CD14-positive monocyte (primary cell): ENCODE measurements at regions not wholly inside any gene's neighbourhood (a gene's known extent, or its start where the extent isn't known, plus 50 kb on each side); places are given as distances from the start of the nearest gene placed in this dataset.

Source experiments
- DNase-seq, 3 donors: peaks; one replicate each; pipeline ENCODE4 v3.0.0-alpha.2; 2011 to 2022
- H2AFZ ChIP-seq: 2 replicates; pipeline ENCODE4 v1.6.0; 2012; ENCODE audit warnings: mild to moderate bottlenecking, low read depth, low read length, inconsistent platforms; ENCODE audit not compliant: insufficient read depth, poor library complexity, severe bottlenecking
- H3K27ac ChIP-seq, 2 donors: 1 replicate in 1 of 2; 2 replicates in 1 of 2; pipeline ENCODE4 v1.5.1; 2012 to 2013; ENCODE audit warnings: low read length in 2 of 2, control low read depth in 1 of 2, inconsistent platforms in 1 of 2, low read depth in 1 of 2, mild to moderate bottlenecking in 1 of 2
- H3K27me3 ChIP-seq, 2 donors: one replicate each; pipeline versions ENCODE4 v1.6.0 to v1.6.1; 2011 to 2013; ENCODE audit warnings: low read length in 2 of 2; ENCODE audit not compliant: control insufficient read depth in 2 of 2, insufficient read depth in 2 of 2
- H3K36me3 ChIP-seq, 2 donors: replicated peaks in 1 of 2; 1 replicate in 1 of 2; 2 replicates in 1 of 2; pipeline versions ENCODE4 v1.5.1 to v1.6.1; 2012 to 2013; ENCODE audit warnings: low read length in 2 of 2, control low read depth in 1 of 2, inconsistent platforms in 1 of 2, mild to moderate bottlenecking in 1 of 2; ENCODE audit not compliant: insufficient read depth in 2 of 2, control insufficient read depth in 1 of 2
- H3K4me1 ChIP-seq, 2 donors: 1 replicate in 1 of 2; 2 replicates in 1 of 2; pipeline versions ENCODE4 v1.5.1 to v1.6.1; 2012 to 2013; ENCODE audit warnings: low read length in 2 of 2, control low read depth in 1 of 2, inconsistent platforms in 1 of 2, mild to moderate bottlenecking in 1 of 2, moderate library complexity in 1 of 2; ENCODE audit not compliant: insufficient read depth in 2 of 2, control insufficient read depth in 1 of 2
- H3K4me2 ChIP-seq: replicated peaks from 2 replicates; pipeline ENCODE3; 2012; ENCODE audit warnings: low read length, moderate library complexity, mild to moderate bottlenecking; ENCODE audit not compliant: poor library complexity, severe bottlenecking; ENCODE audit errors: extremely low read depth
- H3K4me3 ChIP-seq, 3 experiments: fragments of 200-600 bp in 1 of 3; sonication (generic) in 1 of 3; replicated peaks in 1 of 3; 1 replicate in 2 of 3; 2 replicates in 1 of 3; pipeline ENCODE4 v1.5.1; 2011 to 2013; ENCODE audit warnings: low read length in 3 of 3, mild to moderate bottlenecking in 3 of 3, control low read depth in 2 of 3, low read depth in 2 of 3, inconsistent platforms in 1 of 3, moderate library complexity in 1 of 3
- H3K79me2 ChIP-seq: 2 replicates; pipeline ENCODE4 v1.6.0; 2012; ENCODE audit warnings: mild to moderate bottlenecking, control low read depth, inconsistent platforms, low read length, moderate library complexity; ENCODE audit not compliant: insufficient read depth
- H3K9ac ChIP-seq: 2 replicates; pipeline ENCODE4 v1.6.0; 2017; ENCODE audit warnings: low read length, mild to moderate bottlenecking; ENCODE audit not compliant: insufficient read depth, poor library complexity, severe bottlenecking
- H3K9me3 ChIP-seq, 2 donors: replicated peaks in 1 of 2; 1 replicate in 1 of 2; 2 replicates in 1 of 2; pipeline versions ENCODE4 v1.5.1 to v1.6.1; 2012 to 2013; ENCODE audit warnings: low read length in 2 of 2, control low read depth in 1 of 2; ENCODE audit not compliant: control insufficient read depth in 1 of 2, insufficient read depth in 1 of 2
- H4K20me1 ChIP-seq: 2 replicates; pipeline ENCODE4 v1.6.0; 2012; ENCODE audit warnings: mild to moderate bottlenecking, low read length, control low read depth, moderate library complexity; ENCODE audit not compliant: insufficient read depth
- H3K27ac Mint-ChIP-seq, 7 donors: one replicate each; pipeline ENCODE4 v1.8.0; 2020; ENCODE audit warnings: mild to moderate bottlenecking in 7 of 7, mixed read lengths in 7 of 7, moderate library complexity in 6 of 7, inconsistent platforms in 2 of 7
- H3K27me3 Mint-ChIP-seq, 3 donors: one replicate each; pipeline ENCODE4 v1.8.0; 2021 to 2022; ENCODE audit warnings: low read depth in 3 of 3, mild to moderate bottlenecking in 3 of 3, mixed read lengths in 3 of 3, moderate library complexity in 3 of 3, inconsistent platforms in 1 of 3
- H3K36me3 Mint-ChIP-seq, 2 donors: one replicate each; pipeline ENCODE4 v1.8.0; 2020; ENCODE audit warnings: mixed read lengths in 2 of 2, inconsistent platforms in 1 of 2, mild to moderate bottlenecking in 1 of 2
- H3K4me1 Mint-ChIP-seq: one replicate; pipeline ENCODE4 v1.8.0; 2020; ENCODE audit warnings: mild to moderate bottlenecking, mixed read lengths
- H3K4me3 Mint-ChIP-seq, 2 donors: one replicate each; pipeline ENCODE4 v1.8.0; 2020; ENCODE audit warnings: mild to moderate bottlenecking in 2 of 2, mixed read lengths in 2 of 2, moderate library complexity in 1 of 2
- H3K9me3 Mint-ChIP-seq, 7 donors: one replicate each; pipeline ENCODE4 v1.8.0; 2020 to 2022; ENCODE audit warnings: mixed read lengths in 7 of 7, mild to moderate bottlenecking in 6 of 7, moderate library complexity in 6 of 7, inconsistent platforms in 2 of 7
- CTCF ChIP-seq: fragments of 200-600 bp; IDR thresholded peaks from one replicate; pipeline ENCODE4 v1.8.0; 2022; ENCODE audit warnings: antibody characterized with exemption, mild to moderate bottlenecking
- WGBS: methylation state at CpG from one replicate; pipeline ENCODE4 v1.1.5; 2013; ENCODE audit warnings: missing lambda C conversion rate; ENCODE audit not compliant: insufficient coverage; 5-methylcytosine and 5-hydroxymethylcytosine counted together
- intact Hi-C, 2 donors: fragments of 100-400 bp; cut with micrococcal nuclease; formaldehyde crosslinking; loops; one replicate each; pipeline versions ENCODE4 v1.15.0 to v1.15.1; 2023

GRCh38 chr5:91283899-91284298, 99.2 kb downstream of the ARRDC3 start:
- intact Hi-C loops: loop anchor here (5.0 to 10.0 kb wide), 4 partner anchors 52 to 102 kb away; partner anchors contain the start of gene ARRDC3 (in 2 of the 2)
- peaks cover 38% of the 10 kb centered on the region for H3K4me1 Mint-ChIP-seq
- H3K9me3 Mint-ChIP-seq: peaks cover 0 to 12% (median 6%) of the 10 kb centered on the region in 7 donors

DNA sequence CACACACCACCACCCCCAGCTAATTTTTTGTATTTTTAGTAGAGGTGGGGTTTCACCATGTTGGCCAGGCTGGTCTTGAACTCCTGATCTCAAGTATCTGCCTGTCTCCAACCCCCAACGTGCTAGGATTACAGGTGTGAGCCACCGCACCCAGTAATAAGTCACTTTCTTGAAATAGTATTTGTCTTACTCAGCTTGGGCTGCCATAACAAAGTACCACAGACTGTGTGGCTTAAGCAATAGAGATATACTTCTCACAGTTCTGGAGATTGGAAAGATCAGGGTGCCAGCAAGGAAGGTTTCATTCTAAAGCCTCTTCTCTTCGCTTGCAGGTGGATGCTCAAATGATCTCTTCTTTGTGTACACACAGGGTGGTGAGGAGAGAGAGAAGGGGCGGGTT, 99.8 kb downstream of the ARRDC3 start:
- H3K27ac Mint-ChIP-seq: peak overlapping the region in 3 of 7 donors; percentile 11 to 70 (median 31)
- Histone ChIP-seq H3K4me2 (no peak overlapping the region), H3K4me3 (no peak overlapping the region), H3K27me3 (peaks cover 0 to 3% of the 10 kb centered on the region in 2 donors), H3K27ac (no peak overlapping the region), H2AFZ (no peak overlapping the region), H3K79me2 (no peaks in the 10 kb centered on the region), H3K9me3 (no peaks in the 10 kb centered on the region), H3K36me3 (no peaks in the 10 kb centered on the region), H4K20me1 (no peaks in the 10 kb centered on the region), H3K4me1 (peaks cover 25 to 36% of the 10 kb centered on the region in 2 donors), H3K9ac (no peak overlapping the region)
- H3K9me3 Mint-ChIP-seq: peaks cover 0 to 12% (median 6%) of the 10 kb centered on the region in 7 donors
- no peak for TF ChIP-seq CTCF
- WGBS: no CpG with 5 or more reads among the region's 4 CpGs
- H3K4me1 Mint-ChIP-seq: peaks cover 38% of the 10 kb centered on the region
- DNase-seq: no peak
- intact Hi-C loops: loop anchor here (5.0 to 10.0 kb wide), 4 partner anchors 51 to 101 kb away; partner anchors contain the start of gene ARRDC3 (in 2 of the 2)
- no peak overlapping the region for H3K4me3 Mint-ChIP-seq
- H3K27me3 Mint-ChIP-seq: peaks cover 6 to 19% (median 10%) of the 10 kb centered on the region in 3 donors
- H3K36me3 Mint-ChIP-seq: peaks cover 0 to 18% of the 10 kb centered on the region in 2 donors

More at GRCh38 chr5:91283899-91284298, 99.2 kb downstream of the ARRDC3 start:
- H3K36me3 ChIP-seq: no peaks in the 10 kb centered on the region
- peak; percentile 63 to 80 (median 74) for DNase-seq
- Mint-ChIP-seq H3K27me3 (peaks cover 6 to 19% (median 10%) of the 10 kb centered on the region in 3 donors), H3K36me3 (peaks cover 0 to 18% of the 10 kb centered on the region in 2 donors), H3K4me3 (no peak overlapping the region), H3K27ac (peak overlapping the region in 3 of 7 donors; percentile 41 to 75 (median 70))
- peaks cover 0 to 3% of the 10 kb centered on the region in 2 donors for H3K27me3 ChIP-seq
- H3K4me3 ChIP-seq: no peak overlapping the region
- H3K4me2 ChIP-seq: no peak overlapping the region
- peaks cover 25 to 36% of the 10 kb centered on the region in 2 donors for H3K4me1 ChIP-seq
- H2AFZ ChIP-seq: no peak overlapping the region
- TF ChIP-seq CTCF: no peak
- H3K9me3 ChIP-seq: no peaks in the 10 kb centered on the region
- no peak overlapping the region for H3K9ac ChIP-seq
- H3K79me2 ChIP-seq: no peaks in the 10 kb centered on the region
- no peaks in the 10 kb centered on the region for H4K20me1 ChIP-seq
- H3K27ac ChIP-seq: no peak overlapping the region
